Endothelial cell of umbilical vein (primary cell): ENCODE measurements at regions not wholly inside any gene's neighbourhood (a gene's known extent, or its start where the extent isn't known, plus 50 kb on each side); places are given as distances from the start of the nearest gene placed in this dataset.

Source experiments
- BruUV-seq: library from RNA; stranded (reverse); fragments of 400-500 nt; replicated peaks from 2 replicates; lab custom pipeline; 2021; lab: Mats Ljungman, UMichigan
- CTCF ChIA-PET: fragments of 300-600, 350-600 bp; sonication (Branson Sonifier 250); formaldehyde crosslinking; loops from one replicate; lab custom pipeline; 2021; ENCODE audit warnings: antibody characterized with exemption, inconsistent platforms; lab: Charles Lee
- POLR2A ChIA-PET: fragments of 300-600, 350-600 bp; sonication (Branson Sonifier 250); formaldehyde crosslinking; loops from one replicate; lab custom pipeline; 2021; ENCODE audit warnings: antibody characterized with exemption, inconsistent platforms; lab: Charles Lee
- DNase-seq: peaks from one replicate; pipeline ENCODE4 v3.0.0-alpha.2; 2011; ENCODE audit warnings: low read depth, low spot score
- FAIRE-seq: peaks from 2 replicates; lab custom pipeline; 2011; peaks lifted over from hg19 to GRCh38; lab: Jason Lieb, UNC
- H2AFZ ChIP-seq: 2 replicates; pipeline ENCODE4 v1.6.0; 2012; ENCODE audit warnings: low read depth, low read length, control low read depth, inconsistent platforms
- H3K27ac ChIP-seq: 2 replicates; pipeline ENCODE4 v1.5.1; 2011; ENCODE audit warnings: low read depth, mild to moderate bottlenecking, control low read depth, low read length, moderate library complexity; ENCODE audit not compliant: insufficient read depth
- H3K27me3 ChIP-seq, 2 experiments: 2 replicates each; pipeline versions ENCODE4 v1.6.0 to v1.6.1; 2011; ENCODE audit warnings: low read length in 2 of 2, mixed read lengths in 1 of 2; ENCODE audit not compliant: control insufficient read depth in 2 of 2, insufficient read depth in 2 of 2
- H3K36me3 ChIP-seq, 2 experiments: 2 replicates in 1 of 2; 3 replicates in 1 of 2; pipeline ENCODE4 v1.5.1; 2011; ENCODE audit warnings: low read length in 2 of 2, mild to moderate bottlenecking in 1 of 2, moderate library complexity in 1 of 2; ENCODE audit not compliant: control insufficient read depth in 2 of 2, insufficient read depth in 2 of 2; ENCODE audit errors: extremely low read depth in 1 of 2
- H3K4me1 ChIP-seq: 3 replicates; pipeline ENCODE4 v1.5.1; 2011; ENCODE audit warnings: mild to moderate bottlenecking, low read length; ENCODE audit not compliant: control insufficient read depth, insufficient read depth; ENCODE audit errors: extremely low read depth
- H3K4me2 ChIP-seq: 2 replicates; pipeline ENCODE4 v1.6.1; 2011; ENCODE audit warnings: low read length, control low read depth, mixed read lengths; ENCODE audit not compliant: insufficient read depth
- H3K4me3 ChIP-seq, 3 experiments: fragments of 200-600 bp in 1 of 3; sonication (generic), shearing (Covaris generic) in 1 of 3; replicated peaks in 1 of 3; 2 replicates each; pipeline ENCODE4 v1.5.1; 2011 to 2016; ENCODE audit warnings: control low read depth in 3 of 3, low read length in 3 of 3, mild to moderate bottlenecking in 2 of 3, inconsistent platforms in 1 of 3, low read depth in 1 of 3, moderate library complexity in 1 of 3; ENCODE audit not compliant: insufficient read depth in 1 of 3
- H3K79me2 ChIP-seq: 2 replicates; pipeline ENCODE4 v1.6.0; 2012; ENCODE audit warnings: low read length, inconsistent platforms; ENCODE audit not compliant: control insufficient read depth, insufficient read depth
- H3K9ac ChIP-seq: replicated peaks from 2 replicates; pipeline ENCODE3; 2011; ENCODE audit warnings: low read length, control low read depth; ENCODE audit not compliant: insufficient read depth; ENCODE audit errors: extremely low read depth
- H3K9me1 ChIP-seq: replicated peaks from 3 replicates; pipeline ENCODE4 v1.6.0; 2011; ENCODE audit warnings: mild to moderate bottlenecking, low read length; ENCODE audit not compliant: control insufficient read depth, insufficient read depth; ENCODE audit errors: extremely low read depth
- H3K9me3 ChIP-seq: replicated peaks from 2 replicates; pipeline ENCODE4 v1.5.1; 2012; ENCODE audit warnings: low read length, inconsistent platforms; ENCODE audit not compliant: control insufficient read depth, insufficient read depth
- H4K20me1 ChIP-seq: replicated peaks from 2 replicates; pipeline ENCODE3; 2011; ENCODE audit warnings: mild to moderate bottlenecking, low read length; ENCODE audit not compliant: control insufficient read depth, insufficient read depth; ENCODE audit errors: extremely low read depth
- EZH2 ChIP-seq: IDR thresholded peaks from 2 replicates; pipeline ENCODE4 v1.6.1; 2012; ENCODE audit warnings: borderline replicate concordance, low read depth, mild to moderate bottlenecking, moderate library complexity, low read length, inconsistent platforms; ENCODE audit not compliant: severe bottlenecking
- FOS ChIP-seq: IDR thresholded peaks from 2 replicates; pipeline ENCODE4 v1.6.1; 2011; ENCODE audit warnings: mild to moderate bottlenecking, low read length, moderate library complexity, borderline replicate concordance; ENCODE audit not compliant: insufficient read depth
- GATA2 ChIP-seq: IDR thresholded peaks from 2 replicates; pipeline ENCODE4 v1.7.0; 2011; ENCODE audit warnings: low read depth, mild to moderate bottlenecking, moderate library complexity, mixed read lengths, low read length; ENCODE audit not compliant: insufficient read length, insufficient read depth
- JUN ChIP-seq: IDR thresholded peaks from 2 replicates; pipeline ENCODE4 v1.6.1; 2011; ENCODE audit warnings: borderline replicate concordance, low read depth; ENCODE audit not compliant: insufficient read length, insufficient read depth
- MYC ChIP-seq: IDR thresholded peaks from one replicate; pipeline ENCODE4 v1.6.1; 2011; ENCODE audit warnings: mild to moderate bottlenecking, low read depth, low read length
- POLR2A ChIP-seq: IDR thresholded peaks from 2 replicates; pipeline ENCODE4 v1.6.1; 2012; ENCODE audit warnings: low read depth, mild to moderate bottlenecking, control low read depth, low read length
- POLR2AphosphoS5 ChIP-seq: IDR thresholded peaks from 2 replicates; pipeline ENCODE4 v1.6.1; 2012; ENCODE audit warnings: low read depth, mild to moderate bottlenecking, control low read depth, low read length, moderate library complexity; ENCODE audit not compliant: insufficient read depth
- dilution Hi-C: fragments of 300-500 bp; cut with MboI; formaldehyde crosslinking; loops from one replicate; pipeline ENCODE4 v1.15.0; 2019; ENCODE audit warnings: low sequenced_read_pairs; ENCODE audit not compliant: extremely low pct_ligation_motif_present
- intact Hi-C: fragments of 100-400 bp; cut with micrococcal nuclease; formaldehyde crosslinking; loops from one replicate; pipeline ENCODE4 v1.10.0; 2022
- TF ChIP-seq, protein P1 (sequence below), 2 donors: IDR thresholded peaks; 1 replicate in 1 of 2; 2 replicates in 1 of 2; pipeline ENCODE4 v1.5.1; 2011; ENCODE audit warnings: low read length in 2 of 2, mild to moderate bottlenecking in 2 of 2, moderate library complexity in 2 of 2, control low read depth in 1 of 2, inconsistent platforms in 1 of 2, low read depth in 1 of 2; ENCODE audit not compliant: insufficient read depth in 1 of 2; ENCODE audit errors: extremely low read depth in 1 of 2
- TF ChIP-seq, protein P2 (sequence below): IDR thresholded peaks from 2 replicates; pipeline ENCODE4 v1.6.1; 2011; ENCODE audit not compliant: insufficient read depth, insufficient read length

DNA sequence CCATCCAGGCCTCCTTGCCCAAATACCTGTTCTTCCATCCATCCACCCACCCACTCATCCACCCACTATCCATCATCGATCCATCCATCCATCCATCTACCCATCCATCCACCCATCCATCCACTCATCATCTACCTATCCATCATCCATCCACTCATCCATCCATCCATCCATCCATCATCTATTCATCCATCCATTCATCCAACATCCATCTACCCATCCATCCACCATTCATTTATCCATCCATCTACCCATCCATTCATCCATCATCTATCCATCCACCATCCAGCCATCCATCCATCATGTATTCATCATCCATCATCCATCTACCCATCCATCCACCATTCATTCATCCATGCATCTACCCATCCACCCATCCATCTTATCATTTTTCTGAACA lies 413.2 kb downstream of the CTTN start:
- Histone ChIP-seq H2AFZ (no peak overlapping the region), H3K36me3 (no peaks in the 10 kb centered on the region), H3K4me3 (no peak overlapping the region), H4K20me1 (no peaks in the 10 kb centered on the region), H3K27me3 (no peaks in the 10 kb centered on the region), H3K4me2 (no peak overlapping the region), H3K27ac (no peak overlapping the region), H3K79me2 (no peaks in the 10 kb centered on the region), H3K4me1 (no peaks in the 10 kb centered on the region), H3K9ac (no peak overlapping the region), H3K9me3 (no peaks in the 10 kb centered on the region), H3K9me1 (no peaks in the 10 kb centered on the region)
- CTCF ChIA-PET, result no interaction called here
- TF ChIP-seq POLR2AphosphoS5 (no peak), JUN (no peak), EZH2 (no peak), GATA2 (no peak), FOS (no peak), MYC (no peak), POLR2A (no peak)
- TF ChIP-seq, protein P1, sequence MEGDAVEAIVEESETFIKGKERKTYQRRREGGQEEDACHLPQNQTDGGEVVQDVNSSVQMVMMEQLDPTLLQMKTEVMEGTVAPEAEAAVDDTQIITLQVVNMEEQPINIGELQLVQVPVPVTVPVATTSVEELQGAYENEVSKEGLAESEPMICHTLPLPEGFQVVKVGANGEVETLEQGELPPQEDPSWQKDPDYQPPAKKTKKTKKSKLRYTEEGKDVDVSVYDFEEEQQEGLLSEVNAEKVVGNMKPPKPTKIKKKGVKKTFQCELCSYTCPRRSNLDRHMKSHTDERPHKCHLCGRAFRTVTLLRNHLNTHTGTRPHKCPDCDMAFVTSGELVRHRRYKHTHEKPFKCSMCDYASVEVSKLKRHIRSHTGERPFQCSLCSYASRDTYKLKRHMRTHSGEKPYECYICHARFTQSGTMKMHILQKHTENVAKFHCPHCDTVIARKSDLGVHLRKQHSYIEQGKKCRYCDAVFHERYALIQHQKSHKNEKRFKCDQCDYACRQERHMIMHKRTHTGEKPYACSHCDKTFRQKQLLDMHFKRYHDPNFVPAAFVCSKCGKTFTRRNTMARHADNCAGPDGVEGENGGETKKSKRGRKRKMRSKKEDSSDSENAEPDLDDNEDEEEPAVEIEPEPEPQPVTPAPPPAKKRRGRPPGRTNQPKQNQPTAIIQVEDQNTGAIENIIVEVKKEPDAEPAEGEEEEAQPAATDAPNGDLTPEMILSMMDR (IDR thresholded peaks at IDR 0.05; ENCODE audit: extremely low read depth in 1 of 2, insufficient read depth in 1 of 2, low read depth in 1 of 2, low read length in 2 of 2), result no peak
- TF ChIP-seq, protein P2, sequence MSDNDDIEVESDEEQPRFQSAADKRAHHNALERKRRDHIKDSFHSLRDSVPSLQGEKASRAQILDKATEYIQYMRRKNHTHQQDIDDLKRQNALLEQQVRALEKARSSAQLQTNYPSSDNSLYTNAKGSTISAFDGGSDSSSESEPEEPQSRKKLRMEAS, result no peak
- intact Hi-C loops, result no loop called here
- no TSS peak for BruUV-seq
- dilution Hi-C loops, result no loop called here
- FAIRE-seq (no peak), DNase-seq (no peak)
- POLR2A ChIA-PET, result no interaction called here
